PC-3 (cell line): ENCODE measurements at regions not wholly inside any gene's neighbourhood (a gene's known extent, or its start where the extent isn't known, plus 50 kb on each side); places are given as distances from the start of the nearest gene placed in this dataset.

ENCODE experiments used
- EZH2 ChIP-seq: fragments of 300-600 bp; sonication (generic); IDR thresholded peaks from one replicate; pipeline ENCODE4 v1.6.1; 2017; ENCODE audit warnings: antibody characterized with exemption, mild to moderate bottlenecking, low read length; ENCODE audit not compliant: unreplicated experiment
- EZH2phosphoT487 ChIP-seq: fragments of 300-600 bp; sonication (generic); IDR thresholded peaks from 2 replicates; pipeline ENCODE4 v1.6.1; 2018; ENCODE audit warnings: mild to moderate bottlenecking, antibody characterized with exemption, low read length, borderline replicate concordance
- TF ChIP-seq, protein P1 (sequence below): fragments of 300-600 bp; sonication (generic); conservative IDR thresholded peaks from 2 replicates; pipeline ENCODE4 v1.5.1; 2017; ENCODE audit warnings: antibody characterized with exemption, low read depth, mild to moderate bottlenecking, low read length

DNA sequence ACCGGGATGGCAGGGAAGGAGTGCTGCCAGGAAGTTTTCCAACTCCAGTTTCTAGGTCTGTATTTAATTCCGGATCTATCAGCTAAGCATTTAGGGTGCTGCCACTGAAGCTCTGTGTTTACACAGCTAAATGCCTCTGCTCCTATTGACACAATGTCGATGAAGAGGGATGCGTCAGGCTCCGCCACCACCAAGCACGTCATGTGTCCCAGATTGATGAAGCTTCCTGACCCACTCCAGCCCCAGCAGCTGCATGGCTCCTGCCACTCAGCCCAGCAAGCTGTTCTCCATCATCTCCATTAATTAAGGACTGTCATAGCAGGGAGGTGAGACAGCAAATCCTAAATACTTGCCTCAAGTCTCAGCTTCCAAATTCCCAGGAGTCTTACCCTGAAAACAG is 435.2 kb upstream of the ZNF507 start:
- TF ChIP-seq, protein P1, sequence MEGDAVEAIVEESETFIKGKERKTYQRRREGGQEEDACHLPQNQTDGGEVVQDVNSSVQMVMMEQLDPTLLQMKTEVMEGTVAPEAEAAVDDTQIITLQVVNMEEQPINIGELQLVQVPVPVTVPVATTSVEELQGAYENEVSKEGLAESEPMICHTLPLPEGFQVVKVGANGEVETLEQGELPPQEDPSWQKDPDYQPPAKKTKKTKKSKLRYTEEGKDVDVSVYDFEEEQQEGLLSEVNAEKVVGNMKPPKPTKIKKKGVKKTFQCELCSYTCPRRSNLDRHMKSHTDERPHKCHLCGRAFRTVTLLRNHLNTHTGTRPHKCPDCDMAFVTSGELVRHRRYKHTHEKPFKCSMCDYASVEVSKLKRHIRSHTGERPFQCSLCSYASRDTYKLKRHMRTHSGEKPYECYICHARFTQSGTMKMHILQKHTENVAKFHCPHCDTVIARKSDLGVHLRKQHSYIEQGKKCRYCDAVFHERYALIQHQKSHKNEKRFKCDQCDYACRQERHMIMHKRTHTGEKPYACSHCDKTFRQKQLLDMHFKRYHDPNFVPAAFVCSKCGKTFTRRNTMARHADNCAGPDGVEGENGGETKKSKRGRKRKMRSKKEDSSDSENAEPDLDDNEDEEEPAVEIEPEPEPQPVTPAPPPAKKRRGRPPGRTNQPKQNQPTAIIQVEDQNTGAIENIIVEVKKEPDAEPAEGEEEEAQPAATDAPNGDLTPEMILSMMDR: no peak
- TF ChIP-seq EZH2phosphoT487 (no peak), EZH2 (no peak)
